Stimulated activated CD4-positive, alpha-beta T cell treated with anti-CD3 and anti-CD28 coated beads, TNF-alpha, amount 100 ng/mL, for 1 hour (primary cell): ENCODE measurements at regions not wholly inside any gene's neighbourhood (a gene's known extent, or its start where the extent isn't known, plus 50 kb on each side); places are given as distances from the start of the nearest gene placed in this dataset.

Experiments used
- DNase-seq, 3 donors: peaks; one replicate each; pipeline ENCODE4 v3.0.0-alpha.2; 2020; ENCODE audit warnings: low read depth in 3 of 3, low spot score in 1 of 3

DNA sequence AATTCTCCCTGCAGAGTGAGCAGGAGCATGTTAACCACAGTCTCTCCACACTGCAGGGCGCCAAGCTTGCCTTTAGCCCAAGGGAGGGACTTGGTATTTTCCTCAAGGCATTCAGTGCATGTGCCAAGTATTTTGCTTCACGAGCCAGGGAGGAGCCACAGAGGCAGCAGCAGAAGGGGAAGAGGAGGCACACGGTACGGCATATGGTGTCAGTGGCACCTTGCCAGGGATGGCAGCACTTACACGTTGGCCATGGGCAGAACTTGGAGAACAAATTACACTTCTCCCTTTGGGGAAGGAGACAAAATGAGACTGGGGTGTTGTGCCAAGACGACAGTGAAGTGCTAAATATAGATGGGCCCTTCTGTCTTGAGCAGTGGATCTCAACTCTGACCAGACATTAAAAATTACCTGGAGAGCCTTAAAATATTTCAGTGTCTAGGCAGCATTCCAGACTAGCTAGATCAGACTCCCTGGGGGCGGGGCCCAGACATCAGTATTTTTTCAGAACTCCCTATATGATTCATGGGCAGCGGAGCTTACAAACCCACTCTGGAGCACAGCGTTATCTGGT, 155.8 kb downstream of the DRD1 start:
- DNase-seq: no peak

DNA sequence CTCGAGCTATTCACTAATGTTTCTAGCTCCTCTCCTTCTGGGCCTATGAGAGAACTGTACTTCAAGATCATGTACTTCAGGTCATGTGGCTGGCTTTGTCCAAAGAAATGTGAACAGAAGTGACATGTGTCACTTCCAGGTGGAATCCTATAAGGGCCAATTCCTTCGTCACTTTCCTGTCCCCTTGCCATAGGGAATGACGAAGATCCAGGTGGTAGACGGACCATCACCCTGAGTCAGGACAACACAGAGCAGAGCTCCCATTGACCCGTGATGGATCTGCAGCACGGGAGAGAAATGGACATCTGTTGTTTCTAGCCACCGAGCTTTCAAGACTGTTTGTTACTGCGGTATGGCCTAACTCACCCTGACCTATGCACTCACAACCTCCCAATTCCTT, 157.0 kb downstream of the DRD1 start:
- DNase-seq: no peak

DNA sequence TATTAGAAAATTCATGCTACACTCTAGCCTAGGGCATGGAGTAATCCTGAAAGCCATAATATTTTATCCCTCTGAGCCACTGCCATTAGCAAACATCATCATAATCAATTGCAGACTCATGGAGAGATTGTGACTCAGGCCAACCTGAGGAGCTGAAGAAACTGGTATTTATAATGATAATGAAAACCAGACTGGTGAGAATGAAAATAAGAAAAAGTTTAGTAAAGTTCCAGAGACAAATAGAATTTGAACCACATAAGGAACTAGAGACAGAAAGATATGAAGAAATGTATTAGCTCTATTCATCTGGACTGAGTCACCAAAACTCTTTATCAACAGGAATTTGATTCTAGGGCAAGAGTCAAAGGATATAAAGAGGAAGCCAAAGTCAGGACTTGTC, 158.7 kb downstream of the DRD1 start:
- no peak for DNase-seq

DNA sequence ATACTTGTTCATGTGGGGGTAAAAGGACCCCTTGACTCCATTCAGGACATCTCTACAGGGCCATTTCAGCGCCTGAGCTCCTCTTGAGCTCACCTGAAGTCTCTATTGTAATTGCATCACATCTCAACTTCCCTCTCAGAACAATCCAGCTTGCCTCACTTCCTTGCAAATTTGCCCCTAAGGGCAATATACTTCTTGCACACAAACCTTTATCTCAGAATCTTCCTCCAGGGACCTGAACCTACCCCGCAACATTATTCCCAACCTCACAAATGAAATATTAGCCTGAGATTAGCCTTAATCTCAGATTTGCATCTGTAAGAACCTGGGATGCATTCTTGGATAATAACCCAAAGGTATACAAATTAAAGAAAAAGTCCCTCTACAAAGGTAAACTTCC, 159.2 kb downstream of the DRD1 start:
- no peak for DNase-seq

DNA sequence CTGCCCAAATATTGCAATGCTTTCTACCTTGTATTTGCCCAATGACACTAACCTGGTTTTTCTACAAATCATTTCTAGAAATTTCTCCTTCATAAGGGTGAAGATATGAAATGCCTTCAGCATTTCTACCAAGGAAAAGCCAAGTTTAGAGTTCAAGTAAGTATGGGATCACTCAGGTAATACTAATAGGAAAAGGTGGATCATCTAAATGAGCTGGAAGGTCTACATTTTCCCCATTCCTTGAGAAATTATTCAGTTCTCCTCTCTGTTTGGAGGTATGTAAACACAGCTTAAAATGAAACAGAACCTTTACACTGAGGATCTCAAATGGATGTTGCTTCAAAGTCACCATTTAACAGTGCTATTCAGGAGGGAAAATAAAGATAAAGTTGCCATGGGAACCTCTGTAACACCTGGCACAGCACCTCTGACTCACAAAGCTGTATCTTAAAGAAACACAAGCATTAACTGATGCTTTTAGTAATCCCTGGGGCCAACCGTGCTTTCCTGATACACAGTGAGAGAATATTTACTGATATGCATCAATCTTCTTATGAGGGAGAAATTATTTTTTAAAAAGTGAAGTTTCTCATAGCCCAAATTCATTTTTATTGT, 161.3 kb downstream of the DRD1 start:
- DNase-seq: no peak

DNA sequence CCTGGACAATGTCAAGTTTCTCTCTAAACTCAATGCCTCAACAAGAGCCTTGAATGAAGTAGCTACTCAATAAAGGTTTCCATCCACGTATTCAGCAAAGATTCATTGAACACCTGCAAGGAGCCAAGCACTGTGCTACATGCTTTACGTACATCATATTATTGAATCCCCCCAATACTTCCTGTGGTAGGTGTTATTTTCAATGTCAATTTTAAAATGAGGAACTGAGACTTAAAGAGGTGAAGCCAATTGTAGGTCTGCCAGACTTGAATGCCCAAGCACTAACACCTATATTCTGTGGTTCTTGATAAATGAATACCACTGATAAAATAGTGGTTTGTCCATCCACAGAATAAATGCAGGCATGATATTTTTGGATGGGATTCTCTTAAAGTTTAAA, 162.3 kb downstream of the DRD1 start:
- no peak for DNase-seq

DNA sequence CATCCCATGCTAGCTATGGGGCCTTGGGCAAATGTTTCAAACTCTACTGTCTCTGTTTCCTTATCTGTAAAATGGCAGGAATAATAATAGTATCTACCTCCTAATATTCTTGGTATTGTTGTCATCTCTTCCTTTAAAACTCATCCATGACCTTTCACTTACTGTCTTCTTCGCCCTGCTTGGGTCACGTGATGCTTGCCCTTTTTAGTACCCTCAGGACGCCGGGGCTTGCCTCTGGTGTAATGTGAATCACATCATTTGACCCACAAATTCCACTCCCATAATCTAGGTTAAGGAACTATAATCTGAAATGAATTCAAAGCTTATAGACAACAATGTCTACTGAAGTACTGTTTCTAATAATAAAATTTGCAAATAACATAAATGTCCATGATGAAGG, 162.7 kb downstream of the DRD1 start:
- DNase-seq: no peak

DNA sequence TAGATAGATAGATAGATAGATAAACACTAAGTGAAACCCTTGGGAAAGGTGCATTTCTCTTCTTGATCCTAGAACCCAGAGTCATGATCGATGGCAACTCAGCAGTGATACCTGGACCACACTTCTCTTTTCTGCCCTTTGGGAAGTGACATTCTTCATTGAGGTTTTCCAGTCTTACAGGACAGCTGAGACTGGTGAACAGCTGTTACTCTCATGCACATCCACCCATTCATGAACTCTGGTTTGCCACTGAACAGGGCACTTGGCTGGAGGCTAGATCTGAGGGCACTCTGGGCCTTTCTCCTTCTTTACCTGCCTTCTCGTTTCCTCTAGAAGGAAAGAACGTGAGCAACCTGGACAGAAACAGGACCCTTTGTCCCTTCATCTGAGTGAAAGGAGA, 164.5 kb downstream of the DRD1 start:
- no peak for DNase-seq

DNA sequence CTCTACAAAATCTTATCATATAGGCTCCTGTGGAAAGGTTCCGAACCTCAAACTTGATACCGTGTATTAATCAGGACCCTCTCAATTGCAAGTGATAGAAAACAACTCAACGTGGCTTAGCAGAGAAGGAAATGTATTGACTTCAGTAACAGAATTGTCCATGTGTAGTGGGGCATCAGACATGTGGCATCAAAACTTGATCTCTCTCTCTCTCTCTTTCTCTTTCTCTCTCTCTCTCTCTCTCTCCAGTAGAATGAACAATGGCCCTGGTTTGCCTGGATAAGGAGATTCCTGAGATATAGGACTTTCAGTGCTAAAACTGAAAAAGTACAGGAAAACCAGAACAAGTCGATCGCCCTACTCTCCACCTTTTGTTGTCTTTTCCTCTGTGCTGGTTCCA, 168.2 kb downstream of the DRD1 start:
- no peak for DNase-seq

DNA sequence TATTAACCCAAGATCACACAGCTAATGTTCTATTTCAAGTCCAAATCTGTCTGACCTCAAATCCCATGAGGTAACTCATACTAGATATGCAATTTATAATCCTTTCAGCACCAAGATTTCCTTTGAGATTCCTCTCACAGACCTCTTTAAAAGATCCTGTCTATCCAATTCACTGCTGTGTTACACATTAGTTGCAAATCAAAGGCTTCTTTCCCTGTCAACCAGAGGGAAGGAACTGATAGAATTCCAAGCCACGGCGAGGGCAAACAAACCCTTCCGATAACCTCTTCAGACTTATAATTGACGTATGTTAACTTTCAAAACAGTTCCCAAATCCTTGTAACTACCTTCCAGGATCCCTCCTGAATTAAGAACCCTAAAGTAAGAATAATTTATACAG, 168.9 kb downstream of the DRD1 start:
- DNase-seq: no peak

DNA sequence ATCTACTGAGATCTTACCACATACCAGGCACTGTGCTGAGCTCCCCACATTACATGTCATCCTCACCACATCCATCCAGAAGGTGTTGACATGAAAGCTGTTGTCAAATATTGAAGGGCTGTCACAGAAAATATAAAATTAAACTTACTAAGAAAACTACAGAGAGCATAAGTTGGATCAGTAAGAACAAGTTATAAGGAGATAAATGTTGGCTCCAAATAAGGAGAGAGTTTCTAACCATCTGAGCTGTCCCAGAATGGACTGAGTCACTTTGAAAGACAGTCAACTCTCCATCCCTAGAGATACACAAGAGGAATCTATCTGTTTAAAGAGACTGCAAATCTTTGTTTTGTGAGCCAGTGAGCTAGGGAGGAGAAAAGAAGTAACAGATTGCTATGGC, 169.8 kb downstream of the DRD1 start:
- DNase-seq: no peak

DNA sequence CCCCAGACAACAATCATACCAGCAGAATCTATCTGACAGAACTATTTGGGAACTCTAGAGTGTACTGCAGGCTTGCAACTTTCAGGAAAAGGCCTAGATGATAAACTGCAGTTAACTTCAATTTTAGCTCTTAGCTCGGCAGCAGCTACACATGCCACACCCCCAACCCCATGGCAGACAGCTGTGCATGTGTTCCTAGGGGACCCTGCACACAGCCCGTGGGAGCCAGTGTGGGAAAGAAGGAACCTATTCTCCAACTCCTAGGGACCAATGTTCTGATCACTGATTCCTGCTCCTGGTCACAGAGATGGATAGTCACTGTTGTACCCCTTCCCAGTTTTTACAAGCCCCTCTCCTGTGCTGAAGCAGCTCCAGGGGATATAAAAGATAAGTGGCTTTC, 179.6 kb downstream of the DRD1 start:
- DNase-seq: no peak

DNA sequence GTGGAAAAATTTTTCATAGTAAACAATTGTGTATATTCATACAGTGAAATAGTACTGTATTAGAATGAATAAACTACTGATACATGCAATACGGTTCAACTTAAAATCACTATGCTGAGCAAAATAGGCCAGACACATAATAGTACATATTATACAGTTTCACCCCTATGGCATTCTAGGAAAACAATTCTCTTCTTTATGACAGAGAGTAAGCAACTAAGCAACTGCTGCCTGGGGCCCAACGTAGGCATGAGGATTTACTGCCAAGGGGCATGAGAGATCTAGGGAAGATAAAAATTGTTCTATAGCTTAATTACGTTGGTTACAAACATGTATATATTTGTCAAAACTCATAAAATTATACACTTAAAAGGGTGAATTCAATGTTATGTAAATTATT, 180.2 kb downstream of the DRD1 start:
- DNase-seq: no peak

DNA sequence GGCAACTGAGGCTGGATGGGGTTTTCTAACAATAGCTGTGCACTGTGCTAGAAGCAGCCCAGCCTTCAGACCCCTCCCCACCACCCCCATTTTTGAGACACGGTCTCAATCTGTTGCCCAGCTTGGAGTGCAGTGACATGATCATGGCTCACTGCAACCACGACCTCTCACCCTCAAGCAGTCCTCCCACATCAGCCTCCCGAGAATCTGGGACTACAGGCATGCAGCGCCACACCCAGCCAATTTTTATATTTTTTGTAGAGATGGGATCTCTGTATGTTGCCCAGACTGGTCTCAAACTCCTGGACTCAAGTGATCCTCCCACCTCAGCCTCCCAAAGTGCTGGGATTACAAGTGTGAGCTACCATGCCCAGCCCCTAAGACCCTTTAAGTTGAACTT, 182.5 kb downstream of the DRD1 start:
- no peak for DNase-seq

DNA sequence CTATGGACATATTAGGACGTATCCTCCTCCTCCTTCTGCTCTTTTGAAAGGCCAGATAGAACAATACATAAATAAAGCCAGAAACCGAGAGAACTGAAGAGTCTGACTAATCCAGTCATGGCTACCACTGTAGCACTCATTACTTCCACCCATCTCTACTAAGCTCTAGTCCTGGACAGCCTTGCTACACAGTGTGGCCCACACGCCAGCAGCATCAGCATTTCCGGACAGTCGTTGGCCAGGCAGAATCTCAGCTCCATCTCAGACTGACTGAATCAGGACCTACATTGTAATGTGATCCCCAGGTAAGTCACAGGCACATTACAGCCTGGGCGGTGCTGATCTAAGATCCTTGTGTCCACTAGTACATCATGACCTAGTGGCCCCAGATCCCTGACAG, 182.9 kb downstream of the DRD1 start:
- no peak for DNase-seq

DNA sequence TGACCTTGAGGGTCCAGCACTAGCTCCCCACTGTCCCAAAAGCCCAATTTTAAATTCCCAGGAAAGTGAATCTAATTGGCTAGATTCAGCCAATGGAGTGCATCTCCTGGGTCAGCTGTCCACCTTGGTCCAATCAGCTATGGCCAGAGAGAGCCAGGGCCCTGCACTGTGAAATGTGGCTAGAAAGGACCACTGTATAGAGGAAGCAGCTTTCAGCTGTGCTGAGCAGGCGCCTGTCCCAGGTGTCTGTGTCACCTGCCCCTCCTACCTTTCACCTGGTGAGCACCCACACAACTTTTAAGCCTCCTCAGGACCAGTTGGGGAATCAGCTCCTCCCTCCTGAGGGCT, 186.2 kb downstream of the DRD1 start:
- no peak for DNase-seq

DNA sequence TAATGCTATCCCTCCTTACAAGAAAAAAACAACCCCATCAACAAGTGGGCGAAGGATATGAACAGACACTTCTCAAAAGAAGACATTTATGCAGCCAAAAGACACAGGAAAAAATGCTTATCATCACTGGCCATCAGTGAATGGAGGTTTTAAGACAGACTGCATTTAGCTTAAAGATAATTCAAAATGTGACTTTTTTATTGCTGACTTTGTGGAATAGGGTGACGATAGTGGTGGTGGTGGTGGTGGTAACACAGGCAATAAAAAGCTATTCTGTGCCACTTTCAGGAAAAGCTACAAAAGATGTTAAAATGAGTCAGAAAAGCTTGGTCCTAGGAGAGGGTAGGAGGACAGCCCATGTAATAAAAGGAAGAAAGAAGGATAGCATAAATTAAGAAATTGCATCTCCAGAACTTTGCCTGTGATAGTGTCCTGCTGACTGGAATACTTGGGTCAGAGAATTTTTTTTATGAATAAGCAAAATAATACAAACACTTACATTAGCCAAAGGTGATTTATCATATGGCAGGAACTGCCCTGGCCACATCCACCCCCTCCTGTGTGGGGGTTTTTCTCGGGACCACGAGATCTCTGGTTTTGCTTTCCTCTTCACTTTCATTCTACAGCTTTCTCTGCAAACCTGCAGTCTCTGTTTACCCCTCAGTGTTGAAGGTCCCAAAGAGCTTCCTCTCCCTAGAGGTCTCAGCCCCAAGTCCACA, 186.7 kb downstream of the DRD1 start:
- no peak for DNase-seq

DNA sequence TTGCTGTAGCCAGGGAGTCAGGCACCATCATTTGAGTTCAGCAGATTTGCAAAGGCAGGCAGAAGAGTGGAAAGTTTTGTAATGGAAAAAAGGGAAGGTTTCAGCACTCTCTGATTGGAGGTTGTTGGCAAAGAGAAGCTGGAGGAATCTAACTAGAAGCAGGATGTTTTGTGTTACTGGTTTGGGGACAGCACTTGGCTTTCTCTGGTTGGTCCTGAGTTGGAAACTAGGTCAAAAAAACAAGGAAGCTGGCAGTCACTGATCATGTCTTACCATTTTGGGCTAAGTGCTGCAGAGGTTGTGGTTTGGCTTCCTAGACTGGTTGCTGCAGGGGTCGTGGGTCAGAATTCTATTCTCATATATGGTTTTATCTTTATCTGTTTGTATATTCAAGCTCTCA, 189.8 kb downstream of the DRD1 start:
- no peak for DNase-seq

DNA sequence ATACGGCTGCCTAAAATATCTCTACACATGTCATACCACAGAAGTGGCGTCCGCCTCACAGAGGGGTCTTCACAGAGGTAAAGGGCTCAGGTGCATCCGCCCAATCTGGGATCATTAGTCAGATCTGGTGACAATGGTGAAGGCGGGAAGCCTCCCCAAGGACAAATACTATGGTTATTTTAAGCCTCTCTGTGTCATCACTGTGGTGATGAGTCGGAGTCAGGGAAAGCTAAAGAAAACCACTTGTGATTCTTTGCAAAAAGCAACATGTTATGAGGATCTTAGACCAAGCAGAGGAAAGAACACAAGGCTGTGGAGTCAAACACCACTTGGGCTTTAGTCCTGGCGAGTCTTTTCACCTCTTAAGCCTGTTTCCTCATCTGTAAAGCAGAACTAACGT, 190.4 kb downstream of the DRD1 start:
- no peak for DNase-seq

DNA sequence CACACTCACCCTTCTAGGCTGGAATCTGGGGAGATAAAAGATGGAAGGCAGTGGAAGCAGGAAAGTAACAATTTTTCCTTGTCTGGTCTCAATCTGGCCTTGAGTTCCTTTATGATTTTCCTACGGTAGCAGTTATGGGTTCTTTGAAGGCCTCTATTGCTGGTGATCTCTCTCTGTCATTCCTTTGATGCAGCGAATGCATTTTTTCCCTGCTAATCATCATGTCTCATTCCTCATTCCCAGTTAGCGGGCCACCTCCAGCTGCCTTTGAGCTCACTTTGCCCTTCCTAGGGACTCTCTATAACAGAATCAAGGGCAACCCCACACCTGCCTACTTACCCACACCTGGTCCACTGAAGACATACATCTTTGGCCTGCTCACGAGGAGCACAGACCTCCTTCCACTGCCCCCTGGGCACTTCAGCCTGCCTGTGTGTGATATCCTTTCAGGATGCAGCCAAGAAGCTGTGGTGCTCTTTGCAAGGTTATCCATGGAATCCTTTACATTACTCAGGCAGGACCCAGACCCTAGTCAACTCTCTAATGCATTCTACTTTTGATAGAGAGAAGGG, 191.7 kb downstream of the DRD1 start:
- no peak for DNase-seq

DNA sequence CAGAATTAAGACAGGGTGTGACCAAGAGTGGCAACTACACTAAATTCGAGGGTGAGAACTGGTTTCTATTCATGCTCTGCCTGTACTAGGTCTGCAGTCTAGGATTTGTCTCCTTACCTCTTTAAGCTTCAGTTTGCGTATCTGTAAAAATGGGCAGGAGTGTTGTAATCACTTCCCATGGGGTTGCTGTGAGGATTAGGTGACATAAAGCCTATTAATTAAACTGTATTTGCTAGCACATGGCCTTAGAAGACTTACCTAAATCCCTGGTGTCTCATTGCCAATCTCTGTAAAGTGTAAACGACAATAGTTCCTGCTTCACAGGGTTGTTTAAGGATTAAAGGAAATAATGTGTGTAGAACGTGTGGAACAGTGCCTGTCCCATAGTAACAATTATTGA, 193.6 kb downstream of the DRD1 start:
- DNase-seq: no peak

DNA sequence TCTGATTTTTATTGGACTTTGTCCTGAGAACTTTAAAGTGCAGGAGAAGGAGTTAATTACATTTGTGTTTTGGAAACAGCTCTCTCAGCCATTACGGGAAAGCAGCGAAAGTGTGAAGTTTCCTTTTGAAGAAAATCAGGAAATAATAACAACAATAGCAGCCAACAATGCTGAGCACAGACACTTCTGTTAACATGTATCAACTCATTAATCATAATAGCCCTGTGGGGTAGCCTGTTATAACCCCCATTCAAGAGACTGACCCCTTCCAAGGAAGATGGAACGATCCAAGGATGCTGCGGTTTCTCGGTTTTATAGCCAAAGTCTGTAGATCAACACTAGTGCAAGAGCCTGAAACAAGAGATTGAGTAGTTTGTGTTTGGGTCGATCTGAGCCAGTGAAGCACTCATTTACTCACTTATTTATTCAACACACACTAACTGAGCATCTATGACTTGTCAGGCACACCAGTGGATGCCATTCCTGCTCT, 195.5 kb downstream of the DRD1 start:
- no peak for DNase-seq
